Muscle layer of duodenum (tissue), 2 donors: ENCODE measurements at regions not wholly inside any gene's neighbourhood (a gene's known extent, or its start where the extent isn't known, plus 50 kb on each side); places are given as distances from the start of the nearest gene placed in this dataset.
"Not testable (repeated sequence)": the region's sequence is repeated elsewhere in the genome, so short reads cannot be mapped to it uniquely, and the experiment has no call there.

Experiments used
- H3K27ac ChIP-seq: one replicate; pipeline ENCODE4 v1.7.0; 2013; ENCODE audit warnings: mild to moderate bottlenecking, low read length
- H3K27me3 ChIP-seq: one replicate; pipeline ENCODE4 v1.7.0; 2013; ENCODE audit warnings: low read depth, mild to moderate bottlenecking, control low read depth, low read length
- H3K36me3 ChIP-seq, 2 donors: one replicate each; pipeline ENCODE4 v1.7.0; 2013; ENCODE audit warnings: low read length in 2 of 2, control low read depth in 1 of 2, mild to moderate bottlenecking in 1 of 2; ENCODE audit not compliant: insufficient read depth in 2 of 2, control insufficient read depth in 1 of 2
- H3K4me1 ChIP-seq, 2 donors: one replicate each; pipeline ENCODE4 v1.7.0; 2013; ENCODE audit warnings: low read length in 2 of 2, mild to moderate bottlenecking in 2 of 2, control low read depth in 1 of 2, moderate library complexity in 1 of 2; ENCODE audit not compliant: insufficient read depth in 2 of 2, control insufficient read depth in 1 of 2
- H3K4me3 ChIP-seq, 2 donors: one replicate each; pipeline ENCODE4 v1.7.0; 2013; ENCODE audit warnings: low read length in 2 of 2, low read depth in 1 of 2, mild to moderate bottlenecking in 1 of 2
- H3K9me3 ChIP-seq, 2 donors: one replicate each; pipeline ENCODE4 v1.7.0; 2013; ENCODE audit warnings: low read length in 2 of 2, control low read depth in 1 of 2, mild to moderate bottlenecking in 1 of 2; ENCODE audit not compliant: control insufficient read depth in 1 of 2
- donor health status: healthy.

DNA sequence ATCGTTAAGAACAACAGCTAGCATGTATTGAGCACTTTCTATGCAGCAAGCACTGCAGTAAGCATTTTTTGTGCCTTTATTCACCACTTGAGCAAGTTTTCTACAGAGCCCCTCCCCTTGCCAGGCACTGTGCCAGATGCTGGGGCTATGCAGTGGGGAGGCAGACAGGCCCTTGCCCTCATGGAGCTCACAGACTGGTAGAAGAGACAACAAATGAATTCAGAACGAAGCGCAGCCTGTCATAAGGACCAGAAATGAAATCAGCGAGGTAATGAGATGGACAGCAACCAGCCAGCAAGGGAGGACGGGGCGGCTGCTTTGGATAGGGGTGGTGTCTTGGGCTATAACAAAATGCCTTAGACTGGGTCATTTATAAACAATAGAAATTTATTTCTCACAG, 68.8 kb downstream of the C9orf50 start:
- Histone ChIP-seq H3K9me3 (no peaks in the 10 kb centered on the region), H3K36me3 (no peaks in the 10 kb centered on the region), H3K4me3 (no peak overlapping the region), H3K27ac (no peak overlapping the region), H3K4me1 (no peaks in the 10 kb centered on the region), H3K27me3 (no peaks in the 10 kb centered on the region)

DNA sequence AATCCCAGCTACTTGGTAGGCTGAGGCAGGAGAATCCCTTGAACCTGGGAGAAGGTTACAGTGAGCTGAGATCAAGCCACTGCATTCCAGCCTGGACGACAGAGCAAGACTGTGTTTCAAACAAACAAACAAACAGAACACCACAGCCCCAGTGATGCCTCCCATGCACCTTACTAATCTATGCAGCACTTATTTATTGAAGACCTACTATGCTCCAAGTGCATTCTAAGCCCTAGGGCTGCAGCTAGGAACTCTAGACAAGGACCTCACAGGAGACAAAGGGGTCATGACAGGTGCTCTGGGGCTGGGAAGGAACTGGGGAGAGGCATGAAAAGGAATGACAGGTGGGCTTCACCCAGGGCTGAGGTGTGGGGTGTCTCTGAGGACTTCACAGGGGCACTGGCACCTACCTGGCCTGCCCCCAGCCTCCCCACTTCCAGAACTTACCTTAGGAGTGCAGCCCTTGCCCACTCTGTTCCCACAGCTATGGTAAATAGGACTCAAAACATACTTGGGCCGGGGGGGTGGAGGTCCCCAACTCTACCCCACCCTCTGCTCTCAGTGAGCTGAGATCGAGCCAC, 69.4 kb downstream of the C9orf50 start:
- Histone ChIP-seq H3K27me3 (no peaks in the 10 kb centered on the region), H3K36me3 (no peaks in the 10 kb centered on the region), H3K4me3 (no peak overlapping the region), H3K9me3 (no peaks in the 10 kb centered on the region), H3K4me1 (no peaks in the 10 kb centered on the region), H3K27ac (no peak overlapping the region)

DNA sequence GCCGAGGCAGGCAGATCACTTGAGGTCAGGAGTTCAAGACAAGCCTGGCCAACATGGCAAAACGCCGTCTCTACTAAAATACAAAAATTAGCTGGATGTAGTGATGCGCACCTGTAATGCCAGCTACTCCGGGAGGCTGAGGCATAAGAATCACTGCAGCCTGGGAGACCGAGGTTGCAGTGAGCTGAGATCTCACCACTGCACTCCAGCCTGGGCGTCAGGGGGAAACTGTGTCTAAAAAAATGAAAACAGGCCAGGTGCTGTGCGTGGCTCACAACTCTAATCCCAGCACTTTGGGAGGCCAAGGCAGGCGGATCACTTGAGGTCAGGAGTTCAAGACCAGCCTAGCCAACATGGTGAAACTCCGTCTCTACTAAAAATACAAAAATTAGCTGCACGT, 69.9 kb downstream of the C9orf50 start:
- H3K36me3 ChIP-seq, H3K27ac ChIP-seq, H3K27me3 ChIP-seq, H3K4me1 ChIP-seq, H3K9me3 ChIP-seq, H3K4me3 ChIP-seq: not testable (repeated sequence)

DNA sequence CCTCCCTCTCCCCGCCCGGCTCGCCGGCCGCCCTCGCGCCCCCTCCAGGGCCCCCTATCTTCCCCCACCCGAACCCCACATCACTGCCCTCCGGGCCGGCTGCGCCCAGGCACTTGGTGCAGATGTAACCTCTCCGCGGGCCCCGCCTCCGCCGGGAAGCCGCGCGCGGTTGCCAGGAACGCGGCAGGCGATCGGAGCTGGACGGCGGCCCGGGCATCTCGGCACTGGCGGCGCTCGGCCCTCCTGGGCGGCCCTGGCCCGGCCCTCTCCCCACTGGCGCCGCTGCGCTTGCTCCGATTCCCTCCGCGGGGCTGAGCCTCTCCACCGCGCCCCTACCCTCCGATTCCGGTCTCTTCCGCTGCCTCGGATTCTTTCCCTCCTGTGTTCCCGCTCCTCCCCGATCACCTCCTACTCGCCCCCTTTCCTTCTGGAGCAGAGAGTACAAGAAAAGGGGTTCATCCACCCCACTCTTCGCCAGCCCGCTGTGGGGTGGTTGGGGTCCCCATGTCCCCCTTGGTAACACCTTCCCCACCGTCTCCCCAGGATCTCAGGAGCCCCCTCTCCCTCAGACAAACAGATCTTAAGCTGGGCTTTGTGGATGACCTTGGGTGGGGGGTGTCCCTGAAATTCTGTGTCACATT, 70.6 kb downstream of the C9orf50 start:
- H3K4me1 ChIP-seq = no peaks in the 10 kb centered on the region
- H3K27me3 ChIP-seq = no peaks in the 10 kb centered on the region
- peak overlapping the region; percentile 42 to 55 for H3K4me3 ChIP-seq
- H3K36me3 ChIP-seq = no peaks in the 10 kb centered on the region
- no peaks in the 10 kb centered on the region for H3K9me3 ChIP-seq
- H3K27ac ChIP-seq = peak overlapping the region; percentile 65

DNA sequence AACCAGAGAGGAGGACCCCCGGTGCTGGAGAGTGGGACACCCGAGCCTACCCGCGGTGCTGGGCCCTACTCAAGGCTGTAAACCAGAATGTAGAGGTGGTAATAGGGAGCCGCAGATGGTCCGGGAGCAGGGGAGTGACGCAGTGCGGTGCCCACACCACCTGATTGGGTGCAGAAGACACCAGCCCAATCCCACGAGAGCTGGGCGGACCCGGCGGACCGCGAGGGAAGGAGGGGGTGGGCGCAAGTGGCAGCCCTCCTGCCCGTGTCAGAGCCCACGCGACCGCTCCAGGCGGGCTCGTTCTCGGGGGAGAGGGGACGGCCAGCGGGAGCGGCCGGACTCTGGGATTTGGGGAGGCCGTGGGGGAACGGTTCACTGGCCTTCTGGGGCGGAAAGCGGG, 71.2 kb downstream of the C9orf50 start:
- Histone ChIP-seq H3K27ac (peak overlapping the region; percentile 41), H3K9me3 (no peaks in the 10 kb centered on the region), H3K27me3 (no peaks in the 10 kb centered on the region), H3K4me1 (no peaks in the 10 kb centered on the region), H3K4me3 (peak overlapping the region in 1 of 2 donors; percentile 55), H3K36me3 (no peaks in the 10 kb centered on the region)

DNA sequence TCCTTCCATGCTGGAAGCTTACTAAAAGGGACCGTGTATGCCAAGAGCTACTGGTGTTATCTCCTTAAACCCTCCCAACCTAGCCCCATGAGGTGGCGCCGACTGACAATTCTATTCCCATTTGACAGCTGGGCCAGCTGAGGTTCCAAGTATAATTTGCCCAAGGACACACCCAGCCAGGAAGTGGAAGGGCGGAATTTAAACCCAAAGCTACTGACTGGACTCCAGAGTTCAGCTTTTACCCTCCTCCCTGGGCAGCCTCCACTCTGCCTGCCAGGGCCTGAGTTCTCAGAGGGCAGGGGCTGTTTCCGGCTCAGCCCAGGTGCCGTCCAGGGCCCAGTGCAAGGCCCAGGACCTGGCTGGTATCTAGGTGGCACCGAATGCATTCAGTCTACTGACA, 71.8 kb downstream of the C9orf50 start:
- no peaks in the 10 kb centered on the region for H3K9me3 ChIP-seq
- H3K27ac ChIP-seq = peak overlapping the region; percentile 41
- H3K36me3 ChIP-seq = no peaks in the 10 kb centered on the region
- H3K4me1 ChIP-seq = no peaks in the 10 kb centered on the region
- no peaks in the 10 kb centered on the region for H3K27me3 ChIP-seq
- no peak overlapping the region for H3K4me3 ChIP-seq

DNA sequence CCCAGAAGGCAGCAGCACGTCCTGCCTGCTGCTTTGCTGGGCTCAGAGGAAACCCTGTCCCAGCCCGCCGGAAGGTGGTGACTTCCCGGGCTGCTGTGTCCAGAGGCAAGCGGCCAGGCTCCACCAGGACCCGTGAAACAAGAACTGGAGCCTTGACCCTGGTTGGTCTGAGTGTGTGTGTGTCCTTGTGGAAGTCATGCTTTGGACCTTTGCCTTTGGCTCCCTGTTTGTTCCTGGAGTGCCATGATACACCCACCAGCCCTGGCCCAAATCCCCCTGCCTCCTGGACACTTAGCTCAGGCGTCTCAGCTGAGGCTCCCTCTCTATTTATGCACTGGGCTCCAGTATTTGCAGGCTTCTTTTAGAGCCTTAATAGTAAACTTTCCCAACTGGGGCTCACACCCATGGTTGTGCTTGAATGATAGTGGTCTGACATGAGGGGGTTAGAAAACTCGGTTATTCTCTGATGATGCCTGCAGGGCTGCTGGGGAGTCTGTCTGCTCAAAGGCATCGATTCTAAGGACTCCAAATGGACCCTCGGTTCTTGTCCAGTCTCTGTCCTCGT, 72.2 kb downstream of the C9orf50 start:
- Histone ChIP-seq H3K4me3 (no peak overlapping the region), H3K27ac (peak overlapping the region; percentile 41), H3K9me3 (no peaks in the 10 kb centered on the region)

DNA sequence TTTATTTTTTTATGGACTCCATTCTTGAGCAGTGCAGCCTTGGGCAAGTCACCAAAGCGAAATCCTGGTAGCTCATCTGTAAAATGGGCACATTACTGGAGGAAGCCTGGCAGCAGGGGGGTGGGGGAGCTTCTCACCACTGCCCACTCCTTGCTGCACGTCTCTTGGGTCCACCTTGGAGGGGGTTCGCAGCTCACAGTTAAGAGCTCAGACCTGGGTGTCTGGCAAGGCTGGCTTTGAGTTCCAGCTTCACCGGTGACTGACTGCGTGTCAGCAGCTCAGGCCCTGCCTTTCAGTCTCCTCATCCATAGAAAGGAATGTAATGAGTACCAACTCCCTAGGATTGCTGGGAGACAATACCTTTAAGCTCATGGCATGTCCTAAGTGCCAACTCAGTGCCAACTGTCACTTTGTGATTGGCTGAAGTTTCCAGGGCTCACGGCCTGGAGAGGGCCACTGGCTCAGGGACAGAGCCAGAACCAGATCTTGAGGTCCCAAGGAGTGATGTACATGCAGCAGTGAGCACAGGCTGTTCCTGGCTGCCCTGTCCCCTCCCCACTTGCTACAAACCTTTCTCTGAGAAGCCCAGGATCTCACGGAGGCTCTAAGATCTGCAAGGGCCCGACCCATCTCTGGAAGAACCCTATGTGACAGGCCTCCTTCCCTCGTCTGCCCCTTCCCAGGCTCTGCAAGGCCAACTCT, 72.9 kb downstream of the C9orf50 start:
- Histone ChIP-seq H3K27ac (no peak overlapping the region), H3K4me1 (no peaks in the 10 kb centered on the region), H3K9me3 (no peaks in the 10 kb centered on the region), H3K4me3 (no peak overlapping the region), H3K27me3 (no peaks in the 10 kb centered on the region), H3K36me3 (no peaks in the 10 kb centered on the region)

More for the DNA sequence above, 72.2 kb downstream of the C9orf50 start:
- Histone ChIP-seq H3K4me1 (no peaks in the 10 kb centered on the region), H3K36me3 (no peaks in the 10 kb centered on the region), H3K27me3 (no peaks in the 10 kb centered on the region)

DNA sequence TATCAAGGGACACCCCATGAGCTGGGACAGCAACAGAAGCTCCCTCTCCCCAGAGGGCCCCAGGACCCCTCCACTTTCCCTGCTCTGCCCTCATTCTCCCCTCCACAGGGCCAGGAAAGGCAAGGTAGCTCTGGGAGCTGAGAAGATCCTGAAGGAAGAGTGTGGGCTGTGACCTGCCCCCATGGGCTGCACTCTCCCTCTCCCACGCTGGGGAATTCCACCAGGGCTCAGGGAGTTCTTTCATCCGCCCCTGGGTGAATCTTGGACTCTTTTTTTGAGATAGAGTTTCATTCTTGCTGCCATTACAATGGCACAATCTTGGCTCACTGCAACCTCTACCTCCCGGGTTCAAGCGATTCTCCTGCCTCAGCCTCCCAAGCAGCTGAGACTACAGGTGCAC, 73.8 kb downstream of the C9orf50 start:
- Histone ChIP-seq H3K9me3 (no peaks in the 10 kb centered on the region), H3K4me1 (no peaks in the 10 kb centered on the region), H3K36me3 (no peaks in the 10 kb centered on the region), H3K27me3 (no peaks in the 10 kb centered on the region), H3K4me3 (no peak overlapping the region), H3K27ac (no peak overlapping the region)

DNA sequence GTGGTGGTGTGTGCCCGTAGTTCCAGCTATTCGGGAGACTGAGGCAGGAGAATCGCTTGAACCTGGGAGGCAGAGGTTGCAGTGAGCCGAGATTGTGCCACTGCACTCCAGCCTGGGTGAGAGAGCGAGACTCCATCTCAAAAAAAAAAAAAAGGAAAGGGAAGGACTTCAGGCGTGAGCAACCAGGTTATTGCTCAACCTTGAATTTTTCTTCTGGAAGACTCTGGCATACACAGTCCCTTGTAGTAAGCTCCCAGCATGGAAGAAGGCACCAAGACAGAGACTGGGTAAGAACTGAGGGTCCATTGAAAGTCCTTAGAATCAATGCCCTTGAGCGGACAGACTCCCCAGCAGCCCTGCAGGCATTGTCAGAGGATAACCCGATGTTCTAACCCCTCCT, 75.0 kb downstream of the C9orf50 start:
- H3K4me1 ChIP-seq, H3K9me3 ChIP-seq, H3K36me3 ChIP-seq, H3K27ac ChIP-seq, H3K27me3 ChIP-seq, H3K4me3 ChIP-seq: not testable (repeated sequence)

DNA sequence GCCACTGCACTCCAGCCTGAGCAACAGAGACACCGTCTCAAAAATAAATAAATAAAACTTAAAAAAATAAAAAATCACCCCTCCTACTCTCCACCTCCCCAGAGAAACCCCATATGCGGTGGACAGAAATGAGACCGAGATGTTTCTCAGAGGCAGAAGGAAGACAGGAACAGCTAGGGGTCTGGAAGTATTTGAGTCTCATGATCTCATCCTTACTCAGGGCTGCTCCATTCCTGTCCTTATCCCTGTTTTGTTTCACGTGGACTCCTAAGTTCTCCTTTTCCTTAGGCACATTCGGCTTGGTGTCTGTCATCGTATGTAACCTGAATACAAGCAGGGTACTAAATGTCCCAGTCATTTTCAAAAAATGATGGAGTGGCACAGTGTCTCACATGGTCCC, 76.1 kb downstream of the C9orf50 start:
- H3K27ac ChIP-seq = no peak overlapping the region
- no peaks in the 10 kb centered on the region for H3K4me1 ChIP-seq
- no peaks in the 10 kb centered on the region for H3K27me3 ChIP-seq
- H3K4me3 ChIP-seq = no peak overlapping the region
- no peaks in the 10 kb centered on the region for H3K9me3 ChIP-seq
- H3K36me3 ChIP-seq = no peaks in the 10 kb centered on the region
